Peyer's patch (tissue), 4 donors: ENCODE measurements at regions not wholly inside any gene's neighbourhood (a gene's known extent, or its start where the extent isn't known, plus 50 kb on each side); places are given as distances from the start of the nearest gene placed in this dataset.

ENCODE experiments used
- POLR2A ChIP-seq, 2 donors: fragments of 450-650 bp; IDR thresholded peaks; one replicate each; pipeline ENCODE4 v1.5.1; 2017; ENCODE audit warnings: antibody characterized with exemption in 2 of 2, mild to moderate bottlenecking in 2 of 2, moderate library complexity in 2 of 2
- TF ChIP-seq, protein P1 (sequence below), 6 experiments: fragments of 450-650 bp in 4 of 6; fragments of 200-600 bp in 2 of 6; sonication (generic) in 1 of 6; IDR thresholded peaks; one replicate each; pipeline ENCODE4 v1.5.1; 2017 to 2019; ENCODE audit warnings: antibody characterized with exemption in 6 of 6, mild to moderate bottlenecking in 3 of 6, moderate library complexity in 1 of 6

DNA sequence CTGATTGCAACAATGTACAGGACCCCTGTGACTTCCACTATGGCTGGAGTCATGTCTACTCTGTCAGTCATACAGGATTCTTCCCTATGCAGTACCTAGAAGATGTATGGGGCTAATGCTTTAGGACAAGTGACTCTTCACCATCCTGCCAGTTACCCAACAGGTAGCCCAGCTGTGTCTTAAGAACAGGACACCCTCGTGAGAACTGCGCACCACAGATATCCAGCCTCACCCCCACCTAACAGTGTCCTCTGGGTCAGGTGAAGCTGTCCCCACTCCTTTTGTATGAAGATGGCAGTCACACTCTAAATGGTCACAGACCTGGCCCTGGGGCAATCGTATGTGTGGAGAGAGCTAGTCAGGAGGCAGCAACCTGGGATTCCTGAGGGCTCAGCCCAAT lies 191.6 kb downstream of the C6orf118 start:
- TF ChIP-seq, protein P1, sequence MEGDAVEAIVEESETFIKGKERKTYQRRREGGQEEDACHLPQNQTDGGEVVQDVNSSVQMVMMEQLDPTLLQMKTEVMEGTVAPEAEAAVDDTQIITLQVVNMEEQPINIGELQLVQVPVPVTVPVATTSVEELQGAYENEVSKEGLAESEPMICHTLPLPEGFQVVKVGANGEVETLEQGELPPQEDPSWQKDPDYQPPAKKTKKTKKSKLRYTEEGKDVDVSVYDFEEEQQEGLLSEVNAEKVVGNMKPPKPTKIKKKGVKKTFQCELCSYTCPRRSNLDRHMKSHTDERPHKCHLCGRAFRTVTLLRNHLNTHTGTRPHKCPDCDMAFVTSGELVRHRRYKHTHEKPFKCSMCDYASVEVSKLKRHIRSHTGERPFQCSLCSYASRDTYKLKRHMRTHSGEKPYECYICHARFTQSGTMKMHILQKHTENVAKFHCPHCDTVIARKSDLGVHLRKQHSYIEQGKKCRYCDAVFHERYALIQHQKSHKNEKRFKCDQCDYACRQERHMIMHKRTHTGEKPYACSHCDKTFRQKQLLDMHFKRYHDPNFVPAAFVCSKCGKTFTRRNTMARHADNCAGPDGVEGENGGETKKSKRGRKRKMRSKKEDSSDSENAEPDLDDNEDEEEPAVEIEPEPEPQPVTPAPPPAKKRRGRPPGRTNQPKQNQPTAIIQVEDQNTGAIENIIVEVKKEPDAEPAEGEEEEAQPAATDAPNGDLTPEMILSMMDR (IDR thresholded peaks at IDR 0.05): no peak
- no peak for TF ChIP-seq POLR2A (IDR thresholded peaks at IDR 0.05)
